ENCODE measurements at regions not wholly inside any gene's neighbourhood (a gene's known extent, or its start where the extent isn't known, plus 50 kb on each side); places are given as distances from the start of the nearest gene placed in this dataset.

- Mint-ChIP-seq H3K4me3 (no peak overlapping the region), H3K36me3 (no peaks in the 10 kb centered on the region), H3K27me3 (no peaks in the 10 kb centered on the region), H3K4me1 (ENCODE audit: low read depth) (peaks cover 1% of the 10 kb centered on the region), H3K9me3 (ENCODE audit: low read depth) (no peaks in the 10 kb centered on the region), H3K27ac (no peak overlapping the region)
Measured at GRCh38 chr2:147648471-147648870, 196.4 kb upstream of the ACVR2A start.

- no peak overlapping the region for H3K27ac Mint-ChIP-seq
Measured at GRCh38 chr2:147647816-147648215, 197.0 kb upstream of the ACVR2A start.

DNA sequence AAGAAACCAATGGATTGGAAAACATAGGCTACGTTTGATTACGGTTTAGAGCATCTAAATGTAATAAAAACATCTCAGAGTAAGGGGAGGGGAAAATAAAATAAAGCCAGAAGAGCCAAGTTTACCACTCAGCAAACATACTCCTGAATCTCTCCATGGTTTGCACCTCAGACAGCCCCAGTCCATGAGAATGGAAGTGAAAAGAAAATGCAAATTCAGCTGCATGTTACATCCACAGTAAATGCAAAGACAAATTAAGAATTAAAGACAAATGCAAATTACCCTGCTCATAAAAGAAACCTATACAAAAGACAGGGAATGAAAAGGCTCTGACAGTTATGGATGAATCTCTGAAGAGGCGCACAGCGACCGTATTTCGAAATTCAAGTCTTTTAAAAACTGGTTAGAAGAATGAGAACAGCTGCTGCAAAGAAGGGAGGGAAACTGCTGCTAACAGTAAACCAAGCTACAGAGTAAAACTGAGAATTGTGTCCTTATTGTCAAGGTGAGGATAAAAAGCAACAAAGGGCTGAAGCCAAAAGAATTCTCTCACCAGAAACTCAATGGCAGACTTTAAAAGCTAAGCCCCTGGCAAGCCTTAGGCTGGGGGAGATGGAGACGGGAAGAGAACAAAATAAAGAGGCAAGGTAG lies 197.9 kb upstream of the ACVR2A start:
- no peaks in the 10 kb centered on the region for H3K27me3 Mint-ChIP-seq
- H3K27ac Mint-ChIP-seq: no peak overlapping the region
- no peak overlapping the region for H3K4me3 Mint-ChIP-seq
- H3K4me1 Mint-ChIP-seq (ENCODE audit: low read depth): peaks cover 1% of the 10 kb centered on the region
- no peaks in the 10 kb centered on the region for H3K36me3 Mint-ChIP-seq
- H3K9me3 Mint-ChIP-seq (ENCODE audit: low read depth): no peaks in the 10 kb centered on the region

More at GRCh38 chr2:147647816-147648215, 197.0 kb upstream of the ACVR2A start:
- Mint-ChIP-seq H3K27me3 (no peaks in the 10 kb centered on the region), H3K4me1 (ENCODE audit: low read depth) (peaks cover 1% of the 10 kb centered on the region), H3K36me3 (no peaks in the 10 kb centered on the region), H3K9me3 (ENCODE audit: low read depth) (no peaks in the 10 kb centered on the region), H3K4me3 (no peak overlapping the region)

DNA sequence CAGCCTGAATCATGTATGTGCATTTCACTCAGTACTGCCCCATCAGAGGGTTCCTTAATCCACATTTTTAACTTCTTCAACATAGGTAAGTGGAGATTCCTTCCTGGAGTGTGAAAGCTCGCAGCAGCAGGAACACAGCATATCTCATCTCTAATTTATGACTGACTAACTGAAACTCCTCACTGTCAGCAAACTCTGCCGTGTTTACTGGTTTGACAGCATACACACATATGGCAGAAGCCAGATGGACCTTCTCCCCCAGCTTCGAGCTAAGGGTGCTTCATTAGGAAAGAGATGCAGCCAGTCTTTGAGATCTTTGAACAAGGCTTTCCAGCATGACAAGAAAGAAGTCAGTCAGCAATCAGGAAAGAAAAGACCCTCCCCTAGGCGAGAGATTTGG lies 200.3 kb upstream of the ACVR2A start:
- Mint-ChIP-seq H3K9me3 (ENCODE audit: low read depth) (no peaks in the 10 kb centered on the region), H3K27ac (no peak overlapping the region), H3K4me3 (no peak overlapping the region), H3K27me3 (no peaks in the 10 kb centered on the region), H3K4me1 (ENCODE audit: low read depth) (peaks cover 5% of the 10 kb centered on the region), H3K36me3 (no peaks in the 10 kb centered on the region)

DNA sequence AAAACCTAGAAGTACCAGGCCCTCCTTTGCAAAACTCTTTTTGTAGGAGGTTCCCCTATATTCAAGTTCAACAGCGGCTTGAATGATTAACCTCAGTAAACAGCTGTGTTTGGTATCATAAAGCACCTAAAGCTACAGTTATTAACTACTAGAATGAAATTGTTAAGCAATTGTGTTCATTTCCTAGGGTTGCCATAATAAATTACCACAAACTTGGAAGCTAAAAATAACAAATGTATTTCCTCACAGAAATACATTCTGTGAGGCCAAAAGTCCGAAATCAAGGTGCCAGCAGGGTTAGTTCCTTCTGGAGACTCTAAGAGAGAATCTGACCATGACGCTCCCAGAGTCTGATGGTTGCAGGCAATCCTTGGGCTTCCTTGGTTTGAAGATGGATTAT lies 202.1 kb upstream of the ACVR2A start:
- H3K36me3 Mint-ChIP-seq: no peaks in the 10 kb centered on the region
- H3K27me3 Mint-ChIP-seq: no peaks in the 10 kb centered on the region
- H3K27ac Mint-ChIP-seq: no peak overlapping the region
- no peak overlapping the region for H3K4me3 Mint-ChIP-seq
- peaks cover 5% of the 10 kb centered on the region for H3K4me1 Mint-ChIP-seq (ENCODE audit: low read depth)
- no peaks in the 10 kb centered on the region for H3K9me3 Mint-ChIP-seq (ENCODE audit: low read depth)

DNA sequence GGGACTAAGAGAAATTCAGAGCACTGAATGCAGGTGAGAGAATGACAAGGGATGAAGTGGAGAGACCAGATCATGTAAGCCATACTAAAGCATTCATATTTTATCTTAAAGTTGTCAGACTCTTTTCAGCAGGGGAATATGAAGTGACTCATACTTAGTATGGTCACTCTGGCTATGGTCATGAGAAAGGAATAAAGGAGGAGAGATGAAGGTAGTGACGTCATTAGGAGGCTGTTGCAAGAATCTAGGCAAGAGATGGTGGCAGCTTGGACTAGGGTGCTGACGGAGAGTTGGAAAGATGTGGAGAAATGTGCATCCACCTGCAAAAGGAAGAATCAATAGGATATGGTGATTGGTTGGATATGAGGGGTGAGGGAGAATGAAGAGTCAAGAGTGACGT lies 203.2 kb upstream of the ACVR2A start:
- H3K36me3 Mint-ChIP-seq: no peaks in the 10 kb centered on the region
- H3K27ac Mint-ChIP-seq: no peak overlapping the region
- peaks cover 6% of the 10 kb centered on the region for H3K4me1 Mint-ChIP-seq (ENCODE audit: low read depth)
- H3K4me3 Mint-ChIP-seq: no peak overlapping the region
- H3K9me3 Mint-ChIP-seq (ENCODE audit: low read depth): no peaks in the 10 kb centered on the region
- H3K27me3 Mint-ChIP-seq: no peaks in the 10 kb centered on the region

- H3K9me3 Mint-ChIP-seq (ENCODE audit: low read depth): no peaks in the 10 kb centered on the region
- H3K36me3 Mint-ChIP-seq: no peaks in the 10 kb centered on the region
- no peaks in the 10 kb centered on the region for H3K27me3 Mint-ChIP-seq
- no peak overlapping the region for H3K4me3 Mint-ChIP-seq
- H3K27ac Mint-ChIP-seq: no peak overlapping the region
- H3K4me1 Mint-ChIP-seq (ENCODE audit: low read depth): peaks cover 8% of the 10 kb centered on the region
Measured at GRCh38 chr2:147639891-147640290, 204.9 kb upstream of the ACVR2A start.

DNA sequence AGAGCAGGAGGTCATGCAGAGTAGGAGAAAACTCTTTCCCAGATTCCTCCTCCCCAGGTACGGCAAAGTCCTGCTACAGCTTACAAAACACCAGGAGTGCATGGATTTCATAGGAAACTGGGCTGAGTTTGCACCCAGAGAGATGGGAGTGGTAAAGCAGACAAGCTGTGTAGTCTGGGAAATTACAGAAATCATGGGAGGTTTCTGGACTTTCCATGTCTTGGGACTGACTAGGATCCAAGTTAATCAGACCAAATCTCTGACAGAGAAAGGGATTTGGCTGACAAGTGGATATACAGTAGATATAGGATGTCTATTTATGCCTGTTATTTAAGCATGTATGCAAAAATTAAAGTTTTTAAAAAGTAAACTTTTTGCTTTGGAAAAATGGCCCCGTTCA lies 205.4 kb upstream of the ACVR2A start:
- Mint-ChIP-seq H3K4me3 (no peak overlapping the region), H3K27me3 (no peaks in the 10 kb centered on the region), H3K27ac (no peak overlapping the region), H3K4me1 (ENCODE audit: low read depth) (peaks cover 8% of the 10 kb centered on the region), H3K9me3 (ENCODE audit: low read depth) (no peaks in the 10 kb centered on the region), H3K36me3 (no peaks in the 10 kb centered on the region)

GRCh38 chr2:147636886-147637285 lies 207.9 kb upstream of the ACVR2A start:
- Mint-ChIP-seq H3K9me3 (ENCODE audit: low read depth) (no peaks in the 10 kb centered on the region), H3K4me1 (ENCODE audit: low read depth) (peaks cover 11% of the 10 kb centered on the region), H3K4me3 (no peak overlapping the region), H3K27me3 (no peaks in the 10 kb centered on the region), H3K27ac (no peak overlapping the region), H3K36me3 (no peaks in the 10 kb centered on the region)

- H3K9me3 Mint-ChIP-seq (ENCODE audit: low read depth): no peaks in the 10 kb centered on the region
- no peaks in the 10 kb centered on the region for H3K36me3 Mint-ChIP-seq
- H3K4me1 Mint-ChIP-seq (ENCODE audit: low read depth): peaks cover 16% of the 10 kb centered on the region
- H3K27ac Mint-ChIP-seq: no peak overlapping the region
- no peaks in the 10 kb centered on the region for H3K27me3 Mint-ChIP-seq
- H3K4me3 Mint-ChIP-seq: no peak overlapping the region
Measured at GRCh38 chr2:147636238-147636882, 208.5 kb upstream of the ACVR2A start.

GRCh38 chr2:147634826-147635225 lies 210.0 kb upstream of the ACVR2A start:
- Mint-ChIP-seq H3K27ac (peak overlapping the region; percentile 42), H3K4me1 (ENCODE audit: low read depth) (peaks cover 27% of the 10 kb centered on the region), H3K9me3 (ENCODE audit: low read depth) (no peaks in the 10 kb centered on the region), H3K36me3 (no peaks in the 10 kb centered on the region), H3K27me3 (no peaks in the 10 kb centered on the region), H3K4me3 (no peak overlapping the region)

DNA sequence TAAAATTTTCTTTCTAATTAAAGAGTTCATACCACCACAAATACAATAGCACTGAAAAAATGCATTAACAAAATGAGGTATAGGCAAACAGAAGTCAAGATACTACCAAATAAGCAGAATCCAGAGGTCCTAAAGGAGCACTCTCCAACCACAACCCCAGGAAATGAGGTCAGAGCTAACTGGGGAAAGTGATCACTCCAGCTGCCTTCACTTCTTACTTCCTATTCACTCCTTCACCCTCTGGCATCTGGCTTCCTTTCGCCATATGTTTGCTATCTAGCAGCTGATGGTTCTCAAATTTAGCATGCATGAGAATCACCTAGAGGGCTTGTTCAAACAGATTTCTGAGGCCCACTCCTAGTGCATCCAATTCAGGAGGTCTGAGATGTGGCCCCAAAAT lies 212.6 kb upstream of the ACVR2A start:
- H3K36me3 Mint-ChIP-seq: no peaks in the 10 kb centered on the region
- H3K4me3 Mint-ChIP-seq: no peak overlapping the region
- no peaks in the 10 kb centered on the region for H3K9me3 Mint-ChIP-seq (ENCODE audit: low read depth)
- peaks cover 49% of the 10 kb centered on the region for H3K4me1 Mint-ChIP-seq (ENCODE audit: low read depth)
- peak overlapping the region; percentile 92 for H3K27ac Mint-ChIP-seq
- H3K27me3 Mint-ChIP-seq: no peaks in the 10 kb centered on the region

GRCh38 chr2:147631294-147631693 lies 213.5 kb upstream of the ACVR2A start:
- Mint-ChIP-seq H3K27ac (peak overlapping the region; percentile 92), H3K36me3 (no peaks in the 10 kb centered on the region), H3K9me3 (ENCODE audit: low read depth) (no peaks in the 10 kb centered on the region), H3K4me1 (ENCODE audit: low read depth) (peaks cover 47% of the 10 kb centered on the region), H3K4me3 (no peak overlapping the region), H3K27me3 (no peaks in the 10 kb centered on the region)

GRCh38 chr2:147630585-147630984 lies 214.2 kb upstream of the ACVR2A start:
- Mint-ChIP-seq H3K36me3 (no peaks in the 10 kb centered on the region), H3K4me1 (ENCODE audit: low read depth) (peaks cover 49% of the 10 kb centered on the region), H3K27ac (peak overlapping the region; percentile 92), H3K4me3 (peak overlapping the region; percentile 20), H3K27me3 (no peaks in the 10 kb centered on the region), H3K9me3 (ENCODE audit: low read depth) (no peaks in the 10 kb centered on the region)

GRCh38 chr2:147628971-147629421 lies 215.8 kb upstream of the ACVR2A start:
- Mint-ChIP-seq H3K9me3 (ENCODE audit: low read depth) (no peaks in the 10 kb centered on the region), H3K27me3 (no peaks in the 10 kb centered on the region), H3K4me1 (ENCODE audit: low read depth) (peaks cover 56% of the 10 kb centered on the region), H3K27ac (peak overlapping the region; percentile 92), H3K4me3 (peak overlapping the region; percentile 55), H3K36me3 (no peaks in the 10 kb centered on the region)

GRCh38 chr2:147623328-147623727 lies 221.5 kb upstream of the ACVR2A start:
- Mint-ChIP-seq H3K27me3 (no peaks in the 10 kb centered on the region), H3K9me3 (ENCODE audit: low read depth) (no peaks in the 10 kb centered on the region), H3K4me3 (peak overlapping the region; percentile 0), H3K27ac (peak overlapping the region; percentile 91), H3K4me1 (ENCODE audit: low read depth) (peaks cover 40% of the 10 kb centered on the region), H3K36me3 (no peaks in the 10 kb centered on the region)

Measured in activated naive CD8-positive, alpha-beta T cell (primary cell).